SK-N-SH (cell line): ENCODE measurements at regions not wholly inside any gene's neighbourhood (a gene's known extent, or its start where the extent isn't known, plus 50 kb on each side); places are given as distances from the start of the nearest gene placed in this dataset.

Source experiments
- POLR2AphosphoS5 ChIP-seq: IDR thresholded peaks from 2 replicates; pipeline ENCODE4 v1.6.1; 2012; ENCODE audit warnings: low read depth, low read length
- SIN3A ChIP-seq: IDR thresholded peaks from 2 replicates; pipeline ENCODE4 v1.6.1; 2012; ENCODE audit warnings: low read depth, mild to moderate bottlenecking, low read length, moderate library complexity, borderline replicate concordance
- USF2 ChIP-seq: fragments of 150-350 bp; IDR thresholded peaks from 2 replicates; pipeline ENCODE4 v1.6.1; 2017; ENCODE audit warnings: antibody characterized with exemption, low read length, low read depth, borderline replicate concordance

- TF ChIP-seq SIN3A (no peak), USF2 (no peak), POLR2AphosphoS5 (no peak)
Measured at GRCh38 chr20:57844626-57845596, 135.1 kb upstream of the PMEPA1 start.
